ENCODE measurements at regions not wholly inside any gene's neighbourhood (a gene's known extent, or its start where the extent isn't known, plus 50 kb on each side); places are given as distances from the start of the nearest gene placed in this dataset.

DNA sequence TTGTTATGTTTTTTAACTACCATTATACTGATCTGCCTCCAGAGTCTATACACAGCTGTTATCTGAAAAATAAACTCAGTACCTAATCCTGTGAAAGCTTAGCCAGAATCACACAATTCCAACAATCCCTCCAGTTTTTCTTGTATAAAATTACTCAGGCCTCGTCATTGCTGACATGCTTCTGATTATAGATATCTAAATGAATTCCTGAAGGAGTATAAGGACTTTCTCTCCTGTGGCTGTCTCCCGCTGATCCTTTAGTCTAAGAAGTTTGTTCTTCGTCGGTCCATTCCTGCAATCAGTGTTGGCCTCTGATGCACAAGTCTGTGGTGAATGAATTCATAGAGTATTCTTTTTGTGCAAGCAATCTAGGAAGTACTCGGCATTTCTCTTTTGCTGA is 288.9 kb upstream of the SEMA3C start:
- H3K36me3 ChIP-seq (ENCODE audit: control insufficient read depth in 4 of 4, insufficient read depth in 3 of 4, low read depth in 1 of 4, low read length in 3 of 4): no peaks in the 10 kb centered on the region
- WGBS: 80% methylated on average over 5 of the region's 5 CpGs
- no peak overlapping the region for H3K9ac ChIP-seq (ENCODE audit: low read depth in 1 of 2, low read length in 2 of 2)
- H3K27me3 ChIP-seq (ENCODE audit: control insufficient read depth in 4 of 4, insufficient read depth in 4 of 4, low read length in 3 of 4): no peaks in the 10 kb centered on the region
- H3K9me3 ChIP-seq (ENCODE audit: control insufficient read depth in 4 of 4, low read length in 3 of 4): no peaks in the 10 kb centered on the region
- DNase-seq (ENCODE audit: low spot score): no peak
- H3K4me3 ChIP-seq (ENCODE audit: low read depth in 1 of 3, low read length in 3 of 3): no peak overlapping the region
- no peak overlapping the region for H3K27ac ChIP-seq (ENCODE audit: low read depth in 1 of 2, low read length in 2 of 2)
- TF ChIP-seq RAD21 (IDR thresholded peaks at IDR 0.05): no peak
- no peak for TF ChIP-seq EGR1 (IDR thresholded peaks at IDR 0.05; ENCODE audit: low read depth in 2 of 2)
- no peak for TF ChIP-seq YY1 (IDR thresholded peaks at IDR 0.05)
- TF ChIP-seq JUND (IDR thresholded peaks at IDR 0.05): no peak
- TF ChIP-seq FOXA2 (IDR thresholded peaks at IDR 0.05): no peak
- TF ChIP-seq TAF1 (conservative IDR thresholded peaks at IDR 0.05): no peak
- no peaks in the 10 kb centered on the region for H3K4me1 ChIP-seq (ENCODE audit: control insufficient read depth in 4 of 4, insufficient read depth in 4 of 4, low read length in 3 of 4)

GRCh38 chr7:81206667-81207360 is 288.0 kb upstream of the SEMA3C start:
- Histone ChIP-seq H3K4me1 (ENCODE audit: control insufficient read depth in 4 of 4, insufficient read depth in 4 of 4, low read length in 3 of 4) (no peaks in the 10 kb centered on the region), H3K4me3 (ENCODE audit: low read depth in 1 of 3, low read length in 3 of 3) (no peak overlapping the region), H3K9me3 (ENCODE audit: control insufficient read depth in 4 of 4, low read length in 3 of 4) (no peaks in the 10 kb centered on the region), H3K27me3 (ENCODE audit: control insufficient read depth in 4 of 4, insufficient read depth in 4 of 4, low read length in 3 of 4) (no peaks in the 10 kb centered on the region), H3K36me3 (ENCODE audit: control insufficient read depth in 4 of 4, insufficient read depth in 3 of 4, low read depth in 1 of 4, low read length in 3 of 4) (no peaks in the 10 kb centered on the region), H3K27ac (ENCODE audit: low read depth in 1 of 2, low read length in 2 of 2) (no peak overlapping the region), H3K9ac (ENCODE audit: low read depth in 1 of 2, low read length in 2 of 2) (no peak overlapping the region)
- WGBS: 77% methylated on average over 2 of the region's 2 CpGs
- TF ChIP-seq RAD21 (IDR thresholded peaks at IDR 0.05): no peak
- TF ChIP-seq FOXA2 (IDR thresholded peaks at IDR 0.05): no peak
- no peak for TF ChIP-seq YY1 (IDR thresholded peaks at IDR 0.05)
- TF ChIP-seq RXRA (IDR thresholded peaks at IDR 0.05): no peak
- no peak for TF ChIP-seq NR2F2 (IDR thresholded peaks at IDR 0.05)
- no peak for TF ChIP-seq FOXA1 (IDR thresholded peaks at IDR 0.05)
- TF ChIP-seq MAX (IDR thresholded peaks at IDR 0.05): no peak
- no peak for TF ChIP-seq ZBTB33 (IDR thresholded peaks at IDR 0.05)
- TF ChIP-seq, protein P1, sequence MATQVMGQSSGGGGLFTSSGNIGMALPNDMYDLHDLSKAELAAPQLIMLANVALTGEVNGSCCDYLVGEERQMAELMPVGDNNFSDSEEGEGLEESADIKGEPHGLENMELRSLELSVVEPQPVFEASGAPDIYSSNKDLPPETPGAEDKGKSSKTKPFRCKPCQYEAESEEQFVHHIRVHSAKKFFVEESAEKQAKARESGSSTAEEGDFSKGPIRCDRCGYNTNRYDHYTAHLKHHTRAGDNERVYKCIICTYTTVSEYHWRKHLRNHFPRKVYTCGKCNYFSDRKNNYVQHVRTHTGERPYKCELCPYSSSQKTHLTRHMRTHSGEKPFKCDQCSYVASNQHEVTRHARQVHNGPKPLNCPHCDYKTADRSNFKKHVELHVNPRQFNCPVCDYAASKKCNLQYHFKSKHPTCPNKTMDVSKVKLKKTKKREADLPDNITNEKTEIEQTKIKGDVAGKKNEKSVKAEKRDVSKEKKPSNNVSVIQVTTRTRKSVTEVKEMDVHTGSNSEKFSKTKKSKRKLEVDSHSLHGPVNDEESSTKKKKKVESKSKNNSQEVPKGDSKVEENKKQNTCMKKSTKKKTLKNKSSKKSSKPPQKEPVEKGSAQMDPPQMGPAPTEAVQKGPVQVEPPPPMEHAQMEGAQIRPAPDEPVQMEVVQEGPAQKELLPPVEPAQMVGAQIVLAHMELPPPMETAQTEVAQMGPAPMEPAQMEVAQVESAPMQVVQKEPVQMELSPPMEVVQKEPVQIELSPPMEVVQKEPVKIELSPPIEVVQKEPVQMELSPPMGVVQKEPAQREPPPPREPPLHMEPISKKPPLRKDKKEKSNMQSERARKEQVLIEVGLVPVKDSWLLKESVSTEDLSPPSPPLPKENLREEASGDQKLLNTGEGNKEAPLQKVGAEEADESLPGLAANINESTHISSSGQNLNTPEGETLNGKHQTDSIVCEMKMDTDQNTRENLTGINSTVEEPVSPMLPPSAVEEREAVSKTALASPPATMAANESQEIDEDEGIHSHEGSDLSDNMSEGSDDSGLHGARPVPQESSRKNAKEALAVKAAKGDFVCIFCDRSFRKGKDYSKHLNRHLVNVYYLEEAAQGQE (IDR thresholded peaks at IDR 0.05): no peak
- no peak for TF ChIP-seq EGR1 (IDR thresholded peaks at IDR 0.05; ENCODE audit: low read depth in 2 of 2)
- no peak for TF ChIP-seq JUND (IDR thresholded peaks at IDR 0.05)
- TF ChIP-seq HNF4A (conservative IDR thresholded peaks at IDR 0.05): no peak
- no peak for TF ChIP-seq GABPA (IDR thresholded peaks at IDR 0.05 in 1 of 2, conservative IDR thresholded peaks at IDR 0.05 in 1 of 2)
- TF ChIP-seq, protein P2, sequence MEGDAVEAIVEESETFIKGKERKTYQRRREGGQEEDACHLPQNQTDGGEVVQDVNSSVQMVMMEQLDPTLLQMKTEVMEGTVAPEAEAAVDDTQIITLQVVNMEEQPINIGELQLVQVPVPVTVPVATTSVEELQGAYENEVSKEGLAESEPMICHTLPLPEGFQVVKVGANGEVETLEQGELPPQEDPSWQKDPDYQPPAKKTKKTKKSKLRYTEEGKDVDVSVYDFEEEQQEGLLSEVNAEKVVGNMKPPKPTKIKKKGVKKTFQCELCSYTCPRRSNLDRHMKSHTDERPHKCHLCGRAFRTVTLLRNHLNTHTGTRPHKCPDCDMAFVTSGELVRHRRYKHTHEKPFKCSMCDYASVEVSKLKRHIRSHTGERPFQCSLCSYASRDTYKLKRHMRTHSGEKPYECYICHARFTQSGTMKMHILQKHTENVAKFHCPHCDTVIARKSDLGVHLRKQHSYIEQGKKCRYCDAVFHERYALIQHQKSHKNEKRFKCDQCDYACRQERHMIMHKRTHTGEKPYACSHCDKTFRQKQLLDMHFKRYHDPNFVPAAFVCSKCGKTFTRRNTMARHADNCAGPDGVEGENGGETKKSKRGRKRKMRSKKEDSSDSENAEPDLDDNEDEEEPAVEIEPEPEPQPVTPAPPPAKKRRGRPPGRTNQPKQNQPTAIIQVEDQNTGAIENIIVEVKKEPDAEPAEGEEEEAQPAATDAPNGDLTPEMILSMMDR (IDR thresholded peaks at IDR 0.05; ENCODE audit: low read depth, low read length, missing input control): no peak
- TF ChIP-seq HNF4G (IDR thresholded peaks at IDR 0.05): no peak
- no peak for TF ChIP-seq ATF3 (IDR thresholded peaks at IDR 0.05)
- TF ChIP-seq TAF1 (conservative IDR thresholded peaks at IDR 0.05): no peak
- TF ChIP-seq SP1 (IDR thresholded peaks at IDR 0.05): no peak
- no peak for DNase-seq (ENCODE audit: low spot score)
